Body of pancreas (tissue), 4 donors: ENCODE measurements at regions not wholly inside any gene's neighbourhood (a gene's known extent, or its start where the extent isn't known, plus 50 kb on each side); places are given as distances from the start of the nearest gene placed in this dataset.

Source experiments
- POLR2A ChIP-seq, 3 donors: fragments of 450-650 bp; IDR thresholded peaks; one replicate each; pipeline ENCODE4 v1.6.1; 2016; ENCODE audit warnings: antibody characterized with exemption in 3 of 3, mild to moderate bottlenecking in 2 of 3
- TF ChIP-seq, protein P1 (sequence below), 7 experiments: fragments of 450-650 bp in 4 of 7; fragments of 200-600 bp in 3 of 7; sonication (generic) in 3 of 7; IDR thresholded peaks; one replicate each; pipeline ENCODE4 v1.5.1; 2016 to 2019; ENCODE audit warnings: antibody characterized with exemption in 7 of 7

- TF ChIP-seq, protein P1, sequence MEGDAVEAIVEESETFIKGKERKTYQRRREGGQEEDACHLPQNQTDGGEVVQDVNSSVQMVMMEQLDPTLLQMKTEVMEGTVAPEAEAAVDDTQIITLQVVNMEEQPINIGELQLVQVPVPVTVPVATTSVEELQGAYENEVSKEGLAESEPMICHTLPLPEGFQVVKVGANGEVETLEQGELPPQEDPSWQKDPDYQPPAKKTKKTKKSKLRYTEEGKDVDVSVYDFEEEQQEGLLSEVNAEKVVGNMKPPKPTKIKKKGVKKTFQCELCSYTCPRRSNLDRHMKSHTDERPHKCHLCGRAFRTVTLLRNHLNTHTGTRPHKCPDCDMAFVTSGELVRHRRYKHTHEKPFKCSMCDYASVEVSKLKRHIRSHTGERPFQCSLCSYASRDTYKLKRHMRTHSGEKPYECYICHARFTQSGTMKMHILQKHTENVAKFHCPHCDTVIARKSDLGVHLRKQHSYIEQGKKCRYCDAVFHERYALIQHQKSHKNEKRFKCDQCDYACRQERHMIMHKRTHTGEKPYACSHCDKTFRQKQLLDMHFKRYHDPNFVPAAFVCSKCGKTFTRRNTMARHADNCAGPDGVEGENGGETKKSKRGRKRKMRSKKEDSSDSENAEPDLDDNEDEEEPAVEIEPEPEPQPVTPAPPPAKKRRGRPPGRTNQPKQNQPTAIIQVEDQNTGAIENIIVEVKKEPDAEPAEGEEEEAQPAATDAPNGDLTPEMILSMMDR (IDR thresholded peaks at IDR 0.05) = no peak
- no peak for TF ChIP-seq POLR2A (IDR thresholded peaks at IDR 0.05)
Observed at GRCh38 chr1:229220163-229220846, 50.6 kb upstream of the RAB4A start.
